ENCODE measurements at regions not wholly inside any gene's neighbourhood (a gene's known extent, or its start where the extent isn't known, plus 50 kb on each side); places are given as distances from the start of the nearest gene placed in this dataset.

DNA sequence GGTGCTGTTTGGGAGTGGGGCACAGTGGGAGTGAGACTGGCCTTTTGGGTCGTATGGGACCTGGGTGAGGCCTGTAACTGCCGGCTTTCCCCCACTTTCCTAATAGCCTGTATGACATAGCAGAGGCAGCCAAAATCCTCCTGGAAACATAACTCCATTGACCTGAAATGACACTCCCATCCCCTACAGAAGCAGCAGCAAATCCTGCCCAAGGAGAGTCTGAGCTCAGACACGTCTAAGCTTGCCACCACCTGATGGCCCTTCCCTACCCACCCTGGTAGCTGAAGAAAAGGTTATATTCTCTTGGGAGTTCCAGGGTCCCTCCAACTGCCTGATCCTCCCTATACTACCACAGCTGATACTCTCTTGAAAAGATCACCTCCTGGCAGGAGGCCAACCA lies 179.8 kb upstream of the ARRDC3 start:
- H2AFZ ChIP-seq (ENCODE audit: low read depth, low read length), result no peak overlapping the region
- H3K79me1 ChIP-seq (replicated peaks; ENCODE audit: low read length, poor library complexity, severe bottlenecking), result no peaks in the 10 kb centered on the region
- no peak overlapping the region for H3K4me3 ChIP-seq (ENCODE audit: insufficient read depth in 1 of 2, low read depth in 1 of 2, low read length in 2 of 2)
- no peak overlapping the region for H2BK15ac ChIP-seq (ENCODE audit: low read depth, poor library complexity, severe bottlenecking)
- no peak overlapping the region for H3K4me2 ChIP-seq (ENCODE audit: low read length, poor library complexity, severe bottlenecking)
- WGBS, result 83% methylated on average over 3 of the region's 3 CpGs
- H2AK5ac ChIP-seq (ENCODE audit: low read length, severe bottlenecking), result no peak overlapping the region
- no peak overlapping the region for H2BK5ac ChIP-seq (ENCODE audit: low read depth, low read length, poor library complexity, severe bottlenecking)
- H3K27me3 ChIP-seq (ENCODE audit: control insufficient read depth in 1 of 2, insufficient read depth in 1 of 2, low read length in 2 of 2), result no peaks in the 10 kb centered on the region
- H4K91ac ChIP-seq (ENCODE audit: low read length), result no peak overlapping the region
- no peak overlapping the region for H3K18ac ChIP-seq (ENCODE audit: low read depth in 1 of 2, low read length in 2 of 2)
- H3K4me1 ChIP-seq (ENCODE audit: control insufficient read depth, insufficient read depth, low read depth, low read length), result no peaks in the 10 kb centered on the region
- no peak overlapping the region for H2BK12ac ChIP-seq (ENCODE audit: low read length in 2 of 2)
- H2BK120ac ChIP-seq (ENCODE audit: low read depth, low read length), result no peak overlapping the region
- H3K27ac ChIP-seq (ENCODE audit: low read length, poor library complexity, severe bottlenecking), result no peak overlapping the region
- H3K9me3 ChIP-seq (ENCODE audit: control insufficient read depth, low read length), result peaks cover 14% of the 10 kb centered on the region
- H3K9ac ChIP-seq (ENCODE audit: low read length), result no peak overlapping the region
- H4K8ac ChIP-seq (ENCODE audit: low read length), result no peak overlapping the region
- H3K14ac ChIP-seq (ENCODE audit: low read length in 2 of 2), result no peak overlapping the region
- H3K4ac ChIP-seq (ENCODE audit: low read depth in 1 of 2, low read length in 2 of 2), result no peak overlapping the region
- H3K36me3 ChIP-seq (ENCODE audit: control insufficient read depth in 1 of 2, insufficient read depth in 2 of 2, low read depth in 1 of 2, low read length in 2 of 2), result no peaks in the 10 kb centered on the region
- no peak for DNase-seq
- no peak overlapping the region for H3K23ac ChIP-seq (ENCODE audit: low read length in 2 of 2)

GRCh38 chr5:91541696-91542095 lies 158.6 kb upstream of the ARRDC3 start:
- H3K27me3 ChIP-seq (ENCODE audit: control insufficient read depth in 1 of 2, insufficient read depth in 1 of 2, low read length in 2 of 2), result no peaks in the 10 kb centered on the region
- no peaks in the 10 kb centered on the region for H3K9me3 ChIP-seq (ENCODE audit: control insufficient read depth, low read length)
- H3K4me3 ChIP-seq (ENCODE audit: insufficient read depth in 1 of 2, low read depth in 1 of 2, low read length in 2 of 2), result no peak overlapping the region
- H2BK15ac ChIP-seq (ENCODE audit: low read depth, poor library complexity, severe bottlenecking), result no peak overlapping the region
- no peaks in the 10 kb centered on the region for H3K4me1 ChIP-seq (ENCODE audit: control insufficient read depth, insufficient read depth, low read depth, low read length)
- no peak overlapping the region for H2AK5ac ChIP-seq (ENCODE audit: low read length, severe bottlenecking)
- H3K14ac ChIP-seq (ENCODE audit: low read length in 2 of 2), result no peak overlapping the region
- H3K9ac ChIP-seq (ENCODE audit: low read length), result no peak overlapping the region
- no peak overlapping the region for H2BK5ac ChIP-seq (ENCODE audit: low read depth, low read length, poor library complexity, severe bottlenecking)
- H3K4ac ChIP-seq (ENCODE audit: low read depth in 1 of 2, low read length in 2 of 2), result no peak overlapping the region
- H2AFZ ChIP-seq (ENCODE audit: low read depth, low read length), result no peak overlapping the region
- no peak overlapping the region for H3K27ac ChIP-seq (ENCODE audit: low read length, poor library complexity, severe bottlenecking)
- H2BK120ac ChIP-seq (ENCODE audit: low read depth, low read length), result no peak overlapping the region
- no peak overlapping the region for H3K4me2 ChIP-seq (ENCODE audit: low read length, poor library complexity, severe bottlenecking)
- peak; percentile 17 for DNase-seq
- no peak overlapping the region for H3K18ac ChIP-seq (ENCODE audit: low read depth in 1 of 2, low read length in 2 of 2)
- H3K23ac ChIP-seq (ENCODE audit: low read length in 2 of 2), result no peak overlapping the region
- no peak overlapping the region for H2BK12ac ChIP-seq (ENCODE audit: low read length in 2 of 2)
- H3K79me1 ChIP-seq (replicated peaks; ENCODE audit: low read length, poor library complexity, severe bottlenecking), result no peaks in the 10 kb centered on the region
- H4K8ac ChIP-seq (ENCODE audit: low read length), result no peak overlapping the region
- no peak overlapping the region for H4K91ac ChIP-seq (ENCODE audit: low read length)
- H3K36me3 ChIP-seq (ENCODE audit: control insufficient read depth in 1 of 2, insufficient read depth in 2 of 2, low read depth in 1 of 2, low read length in 2 of 2), result no peaks in the 10 kb centered on the region

- no CpG with 5 or more reads among the region's 4 CpGs for WGBS
These were observed 155.1 kb upstream of the ARRDC3 start for GRCh38 chr5:91538179-91538578.

GRCh38 chr5:91535499-91535898 lies 152.4 kb upstream of the ARRDC3 start:
- Histone ChIP-seq H3K36me3 (ENCODE audit: control insufficient read depth in 1 of 2, insufficient read depth in 2 of 2, low read depth in 1 of 2, low read length in 2 of 2) (no peaks in the 10 kb centered on the region), H3K4me3 (ENCODE audit: insufficient read depth in 1 of 2, low read depth in 1 of 2, low read length in 2 of 2) (no peak overlapping the region), H2AK5ac (ENCODE audit: low read length, severe bottlenecking) (no peak overlapping the region), H3K4ac (ENCODE audit: low read depth in 1 of 2, low read length in 2 of 2) (no peak overlapping the region), H3K4me1 (ENCODE audit: control insufficient read depth, insufficient read depth, low read depth, low read length) (no peaks in the 10 kb centered on the region), H3K18ac (ENCODE audit: low read depth in 1 of 2, low read length in 2 of 2) (no peak overlapping the region), H3K9ac (ENCODE audit: low read length) (no peak overlapping the region), H3K9me3 (ENCODE audit: control insufficient read depth, low read length) (no peaks in the 10 kb centered on the region), H3K79me1 (replicated peaks; ENCODE audit: low read length, poor library complexity, severe bottlenecking) (no peaks in the 10 kb centered on the region), H3K27me3 (ENCODE audit: control insufficient read depth in 1 of 2, insufficient read depth in 1 of 2, low read length in 2 of 2) (no peaks in the 10 kb centered on the region), H2BK120ac (ENCODE audit: low read depth, low read length) (no peak overlapping the region), H2BK15ac (ENCODE audit: low read depth, poor library complexity, severe bottlenecking) (no peak overlapping the region), H4K91ac (ENCODE audit: low read length) (no peak overlapping the region), H2BK5ac (ENCODE audit: low read depth, low read length, poor library complexity, severe bottlenecking) (no peak overlapping the region), H3K23ac (ENCODE audit: low read length in 2 of 2) (no peak overlapping the region), H3K4me2 (ENCODE audit: low read length, poor library complexity, severe bottlenecking) (no peak overlapping the region), H4K8ac (ENCODE audit: low read length) (no peak overlapping the region), H3K14ac (ENCODE audit: low read length in 2 of 2) (no peak overlapping the region), H2BK12ac (ENCODE audit: low read length in 2 of 2) (no peak overlapping the region), H3K27ac (ENCODE audit: low read length, poor library complexity, severe bottlenecking) (no peak overlapping the region), H2AFZ (ENCODE audit: low read depth, low read length) (no peak overlapping the region)
- WGBS, result 86% methylated on average over 1 of the region's 2 CpGs
- no peak for DNase-seq

More at GRCh38 chr5:91538179-91538578, 155.1 kb upstream of the ARRDC3 start:
- H3K9ac ChIP-seq (ENCODE audit: low read length), result no peak overlapping the region
- H2BK120ac ChIP-seq (ENCODE audit: low read depth, low read length), result no peak overlapping the region
- no peak overlapping the region for H3K18ac ChIP-seq (ENCODE audit: low read depth in 1 of 2, low read length in 2 of 2)
- no peak overlapping the region for H3K4me3 ChIP-seq (ENCODE audit: insufficient read depth in 1 of 2, low read depth in 1 of 2, low read length in 2 of 2)
- H3K36me3 ChIP-seq (ENCODE audit: control insufficient read depth in 1 of 2, insufficient read depth in 2 of 2, low read depth in 1 of 2, low read length in 2 of 2), result no peaks in the 10 kb centered on the region
- no peak overlapping the region for H4K8ac ChIP-seq (ENCODE audit: low read length)
- H2BK12ac ChIP-seq (ENCODE audit: low read length in 2 of 2), result no peak overlapping the region
- no peak for DNase-seq
- H3K79me1 ChIP-seq (replicated peaks; ENCODE audit: low read length, poor library complexity, severe bottlenecking), result no peaks in the 10 kb centered on the region
- H2BK15ac ChIP-seq (ENCODE audit: low read depth, poor library complexity, severe bottlenecking), result no peak overlapping the region
- H3K23ac ChIP-seq (ENCODE audit: low read length in 2 of 2), result no peak overlapping the region
- no peaks in the 10 kb centered on the region for H3K4me1 ChIP-seq (ENCODE audit: control insufficient read depth, insufficient read depth, low read depth, low read length)
- no peak overlapping the region for H2AK5ac ChIP-seq (ENCODE audit: low read length, severe bottlenecking)
- H3K9me3 ChIP-seq (ENCODE audit: control insufficient read depth, low read length), result no peaks in the 10 kb centered on the region
- no peak overlapping the region for H3K4me2 ChIP-seq (ENCODE audit: low read length, poor library complexity, severe bottlenecking)
- no peak overlapping the region for H2BK5ac ChIP-seq (ENCODE audit: low read depth, low read length, poor library complexity, severe bottlenecking)
- H3K27ac ChIP-seq (ENCODE audit: low read length, poor library complexity, severe bottlenecking), result no peak overlapping the region
- no peak overlapping the region for H3K14ac ChIP-seq (ENCODE audit: low read length in 2 of 2)
- H3K4ac ChIP-seq (ENCODE audit: low read depth in 1 of 2, low read length in 2 of 2), result no peak overlapping the region
- no peak overlapping the region for H2AFZ ChIP-seq (ENCODE audit: low read depth, low read length)
- no peak overlapping the region for H4K91ac ChIP-seq (ENCODE audit: low read length)
- no peaks in the 10 kb centered on the region for H3K27me3 ChIP-seq (ENCODE audit: control insufficient read depth in 1 of 2, insufficient read depth in 1 of 2, low read length in 2 of 2)
